Liver (tissue), 8 donors: ENCODE measurements at regions not wholly inside any gene's neighbourhood (a gene's known extent, or its start where the extent isn't known, plus 50 kb on each side); places are given as distances from the start of the nearest gene placed in this dataset.

Source experiments
- DNase-seq: peaks from one replicate; pipeline ENCODE4 v3.0.0-alpha.2; 2017; ENCODE audit warnings: low spot score
- H3K27ac ChIP-seq, 2 donors: one replicate each; pipeline ENCODE4 v1.7.0; 2013; ENCODE audit warnings: inconsistent platforms in 2 of 2, low read length in 2 of 2, control low read depth in 1 of 2, low read depth in 1 of 2, mild to moderate bottlenecking in 1 of 2
- H3K27me3 ChIP-seq, 4 donors: one replicate each; pipeline versions ENCODE4 v1.6.1 to v1.7.0; 2013; ENCODE audit warnings: low read length in 3 of 4, inconsistent platforms in 1 of 4, mild to moderate bottlenecking in 1 of 4, moderate library complexity in 1 of 4; ENCODE audit not compliant: control insufficient read depth in 4 of 4, insufficient read depth in 4 of 4
- H3K36me3 ChIP-seq, 4 donors: one replicate each; pipeline versions ENCODE4 v1.6.1 to v1.7.0; 2013; ENCODE audit warnings: low read length in 3 of 4, mild to moderate bottlenecking in 3 of 4, low read depth in 1 of 4, moderate library complexity in 1 of 4; ENCODE audit not compliant: control insufficient read depth in 4 of 4, insufficient read depth in 3 of 4
- H3K4me1 ChIP-seq, 4 donors: one replicate each; pipeline versions ENCODE4 v1.6.1 to v1.7.0; 2013; ENCODE audit warnings: low read length in 3 of 4, mild to moderate bottlenecking in 3 of 4, moderate library complexity in 1 of 4; ENCODE audit not compliant: control insufficient read depth in 4 of 4, insufficient read depth in 4 of 4
- H3K4me3 ChIP-seq, 3 donors: one replicate each; pipeline versions ENCODE4 v1.6.1 to v1.7.0; 2013; ENCODE audit warnings: low read length in 3 of 3, control low read depth in 1 of 3, low read depth in 1 of 3, mild to moderate bottlenecking in 1 of 3
- H3K9ac ChIP-seq, 2 donors: one replicate each; pipeline ENCODE4 v1.7.0; 2013; ENCODE audit warnings: low read length in 2 of 2, mild to moderate bottlenecking in 2 of 2, moderate library complexity in 2 of 2, control low read depth in 1 of 2, low read depth in 1 of 2
- H3K9me3 ChIP-seq, 4 donors: one replicate each; pipeline versions ENCODE4 v1.6.1 to v1.7.0; 2013; ENCODE audit warnings: low read length in 3 of 4; ENCODE audit not compliant: control insufficient read depth in 4 of 4
- ATF3 ChIP-seq: IDR thresholded peaks from 2 replicates; pipeline ENCODE4 v1.6.1; 2016; ENCODE audit warnings: antibody characterized with exemption
- CTCF ChIP-seq: fragments of 150-350 bp; IDR thresholded peaks from 2 replicates; pipeline ENCODE4 v1.5.1; 2017; ENCODE audit warnings: improper control_type of control experiment, low read depth, low read length; ENCODE audit not compliant: missing input control
- EGR1 ChIP-seq, 2 donors: IDR thresholded peaks; 2 replicates each; pipeline ENCODE4 v1.6.1; 2016 to 2018; ENCODE audit warnings: antibody characterized with exemption in 2 of 2, low read depth in 2 of 2
- FOXA1 ChIP-seq: IDR thresholded peaks from 2 replicates; pipeline ENCODE4 v1.6.1; 2016; ENCODE audit warnings: antibody characterized with exemption
- FOXA2 ChIP-seq: IDR thresholded peaks from 2 replicates; pipeline ENCODE4 v1.6.1; 2016; ENCODE audit warnings: antibody characterized with exemption
- GABPA ChIP-seq, 2 donors: IDR thresholded peaks in 1 of 2; conservative IDR thresholded peaks in 1 of 2; 2 replicates each; pipeline ENCODE4 v1.6.1; 2016; ENCODE audit warnings: antibody characterized with exemption in 2 of 2, mild to moderate bottlenecking in 1 of 2, moderate library complexity in 1 of 2
- HNF4A ChIP-seq, 2 donors: conservative IDR thresholded peaks; 2 replicates each; pipeline ENCODE4 v1.6.1; 2016; ENCODE audit warnings: antibody characterized with exemption in 2 of 2, mild to moderate bottlenecking in 2 of 2
- HNF4G ChIP-seq: IDR thresholded peaks from 2 replicates; pipeline ENCODE4 v1.6.1; 2016; ENCODE audit warnings: antibody characterized with exemption
- JUND ChIP-seq, 2 donors: IDR thresholded peaks; 2 replicates each; pipeline ENCODE4 v1.6.1; 2016; ENCODE audit warnings: antibody characterized with exemption in 2 of 2
- MAX ChIP-seq: IDR thresholded peaks from 2 replicates; pipeline ENCODE4 v1.6.1; 2016; ENCODE audit warnings: antibody characterized with exemption
- NR2F2 ChIP-seq: IDR thresholded peaks from 2 replicates; pipeline ENCODE4 v1.6.1; 2016; ENCODE audit warnings: antibody characterized with exemption
- RAD21 ChIP-seq, 2 donors: IDR thresholded peaks; 2 replicates each; pipeline ENCODE4 v1.6.1; 2016; ENCODE audit warnings: antibody characterized with exemption in 2 of 2, mild to moderate bottlenecking in 2 of 2
- REST ChIP-seq: IDR thresholded peaks from 2 replicates; pipeline ENCODE4 v1.6.1; 2016; ENCODE audit warnings: antibody characterized with exemption, mild to moderate bottlenecking
- RXRA ChIP-seq, 2 donors: IDR thresholded peaks; 2 replicates each; pipeline ENCODE4 v1.6.1; 2017 to 2018; ENCODE audit warnings: antibody characterized with exemption in 2 of 2, mild to moderate bottlenecking in 1 of 2
- SP1 ChIP-seq: IDR thresholded peaks from 2 replicates; pipeline ENCODE4 v1.6.1; 2018; ENCODE audit warnings: antibody characterized with exemption, mild to moderate bottlenecking
- TAF1 ChIP-seq: conservative IDR thresholded peaks from 2 replicates; pipeline ENCODE4 v1.6.1; 2016; ENCODE audit warnings: antibody characterized with exemption, mild to moderate bottlenecking
- YY1 ChIP-seq: IDR thresholded peaks from 2 replicates; pipeline ENCODE4 v1.6.1; 2016; ENCODE audit warnings: antibody characterized with exemption, mild to moderate bottlenecking
- ZBTB33 ChIP-seq: IDR thresholded peaks from 2 replicates; pipeline ENCODE4 v1.6.1; 2016; ENCODE audit warnings: antibody characterized with exemption
- WGBS: extraction: QIAGEN DNeasy Blood & Tissue Kit; methylation state at CpG from one replicate; pipeline ENCODE4 v1.1.7; 2013; 5-methylcytosine and 5-hydroxymethylcytosine counted together
- donor health status: healthy.
- donor health status: healthy.
- donor health status: healthy.
- donor health status: healthy.
- donor health status: healthy.

GRCh38 chr7:37508118-37508517 lies 59.5 kb upstream of the ELMO1 start (continued):
- TF ChIP-seq CTCF = no peak

GRCh38 chr7:37510043-37510634 lies 61.5 kb upstream of the ELMO1 start:
- Histone ChIP-seq H3K36me3 (no peaks in the 10 kb centered on the region), H3K27ac (no peak overlapping the region), H3K27me3 (no peaks in the 10 kb centered on the region), H3K4me3 (no peak overlapping the region), H3K4me1 (peaks cover 0 to 3% (median 0%) of the 10 kb centered on the region in 4 donors), H3K9me3 (no peaks in the 10 kb centered on the region), H3K9ac (no peak overlapping the region)
- 75% methylated on average over 3 of the region's 3 CpGs for WGBS
- TF ChIP-seq NR2F2 (no peak), RAD21 (IDR thresholded peaks at IDR 0.05) (peak; percentile 87 to 88), CTCF (peak; percentile 77), GABPA (IDR thresholded peaks at IDR 0.05 in 1 of 2, conservative IDR thresholded peaks at IDR 0.05 in 1 of 2) (no peak)
- DNase-seq = no peak

- Histone ChIP-seq H3K36me3 (no peaks in the 10 kb centered on the region), H3K9me3 (no peaks in the 10 kb centered on the region), H3K9ac (no peak overlapping the region), H3K27ac (no peak overlapping the region), H3K4me1 (peaks cover 0 to 3% (median 0%) of the 10 kb centered on the region in 4 donors), H3K4me3 (no peak overlapping the region), H3K27me3 (no peaks in the 10 kb centered on the region)
- 37% methylated on average over 4 of the region's 4 CpGs for WGBS
- no peak for TF ChIP-seq MAX
- no peak for TF ChIP-seq JUND (IDR thresholded peaks at IDR 0.05)
- no peak for TF ChIP-seq NR2F2
- no peak for TF ChIP-seq EGR1 (IDR thresholded peaks at IDR 0.05; ENCODE audit: low read depth in 2 of 2)
- TF ChIP-seq ATF3 = no peak
- TF ChIP-seq HNF4G = no peak
- no peak for TF ChIP-seq FOXA1
- no peak for TF ChIP-seq TAF1
- TF ChIP-seq SP1 = no peak
- TF ChIP-seq FOXA2 = no peak
- TF ChIP-seq RXRA (IDR thresholded peaks at IDR 0.05) = no peak
- no peak for TF ChIP-seq GABPA (IDR thresholded peaks at IDR 0.05 in 1 of 2, conservative IDR thresholded peaks at IDR 0.05 in 1 of 2)
- no peak for TF ChIP-seq RAD21 (IDR thresholded peaks at IDR 0.05)
- no peak for TF ChIP-seq HNF4A (conservative IDR thresholded peaks at IDR 0.05)
- TF ChIP-seq CTCF = no peak
- no peak for TF ChIP-seq ZBTB33
- TF ChIP-seq REST = no peak
- no peak for TF ChIP-seq YY1
- no peak for DNase-seq
Measured at GRCh38 chr7:37511915-37512314, 63.3 kb upstream of the ELMO1 start.
